Activated CD4-positive, alpha-beta T cell treated with anti-CD3 and anti-CD28 coated beads, Interleukin-2, Interleukin-6, amounts not matched to agents 100 ng/mL and 50 ng/mL, durations not matched to agents 16 hours and 8 hours (primary cell): ENCODE measurements at regions not wholly inside any gene's neighbourhood (a gene's known extent, or its start where the extent isn't known, plus 50 kb on each side); places are given as distances from the start of the nearest gene placed in this dataset.

Experiments
- DNase-seq: peaks from one replicate; pipeline ENCODE4 v3.0.0-alpha.2; 2020

- DNase-seq, result no peak
Measured at GRCh38 chr2:114139542-114139941, 249.7 kb downstream of the ACTR3 start.

GRCh38 chr2:114156366-114157056, 266.6 kb downstream of the ACTR3 start:
- no peak for DNase-seq

DNA sequence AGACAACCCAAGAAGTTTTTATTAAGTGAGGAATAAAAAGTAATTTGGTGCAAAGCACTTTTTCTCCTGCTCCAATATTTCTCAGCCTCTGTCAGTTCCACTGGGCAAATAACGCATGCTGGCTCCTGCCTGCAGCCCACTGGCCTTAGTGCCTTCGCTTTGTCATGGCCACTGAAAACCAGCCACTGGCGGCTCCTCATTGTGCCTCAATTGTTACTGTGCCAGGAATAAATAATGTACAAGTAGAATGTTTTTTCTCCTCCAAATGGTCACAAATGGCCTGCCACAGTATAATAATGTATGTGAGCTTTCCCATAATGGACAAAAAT, 267.1 kb downstream of the ACTR3 start:
- DNase-seq, result no peak

GRCh38 chr2:114160263-114160981, 270.5 kb downstream of the ACTR3 start:
- DNase-seq, result no peak

DNA sequence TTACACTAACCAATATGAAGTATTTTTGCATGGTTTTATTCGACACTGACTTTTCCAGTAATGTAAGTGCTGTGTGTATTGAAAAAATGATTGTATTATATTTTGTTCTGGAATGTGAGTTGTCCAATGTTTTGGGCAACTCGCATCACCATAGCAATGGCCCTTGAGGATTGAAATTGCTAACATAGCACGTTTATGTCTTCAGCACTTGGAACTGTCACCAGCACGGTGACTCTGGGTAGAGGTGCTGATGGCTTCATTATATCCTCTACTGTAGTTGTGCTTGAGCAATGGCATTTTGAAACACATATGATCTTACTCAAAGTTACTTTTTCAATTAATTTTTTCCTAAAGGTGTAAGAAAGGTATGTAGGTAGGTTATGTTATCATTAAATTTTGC, 271.5 kb downstream of the ACTR3 start:
- DNase-seq, result no peak

DNA sequence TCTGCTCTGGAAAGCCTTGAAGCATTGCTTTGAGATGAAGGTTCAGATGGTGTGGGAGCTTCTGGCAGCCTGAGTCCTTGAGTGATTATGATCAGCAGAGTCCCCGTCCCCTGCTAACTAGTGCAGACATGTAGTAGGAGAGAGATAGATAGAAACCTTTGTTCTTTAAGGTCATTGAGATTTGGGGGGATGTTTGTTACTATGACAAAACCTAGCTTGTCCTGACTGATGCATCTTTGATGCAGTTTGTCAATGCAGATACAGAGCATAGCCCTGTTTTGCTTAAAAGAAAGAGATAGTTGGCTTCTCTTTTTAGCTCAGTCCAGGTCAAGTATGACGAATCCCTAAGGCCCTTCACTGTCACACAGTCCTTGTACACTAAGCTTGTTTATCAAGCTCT, 274.6 kb upstream of the DPP10 start:
- DNase-seq, result no peak

DNA sequence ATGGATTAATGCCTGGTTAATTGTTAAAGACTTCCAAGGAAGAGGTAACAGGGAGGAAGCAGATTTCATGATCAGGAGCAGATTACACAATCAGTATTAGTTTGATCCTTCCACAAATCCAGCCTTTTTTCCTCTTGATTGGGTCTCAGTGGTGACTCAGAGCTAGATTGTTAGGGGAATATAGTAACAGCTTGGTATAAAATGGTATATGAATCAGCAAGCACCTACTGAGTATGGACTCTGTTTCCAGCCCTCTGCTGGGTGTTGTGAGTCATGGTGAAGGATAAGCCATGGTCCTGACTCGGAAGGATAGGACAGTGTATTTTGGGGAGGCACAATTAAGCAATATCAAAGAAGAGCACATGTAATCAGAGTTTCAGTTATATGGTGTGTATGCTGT, 272.4 kb upstream of the DPP10 start:
- DNase-seq, result no peak

DNA sequence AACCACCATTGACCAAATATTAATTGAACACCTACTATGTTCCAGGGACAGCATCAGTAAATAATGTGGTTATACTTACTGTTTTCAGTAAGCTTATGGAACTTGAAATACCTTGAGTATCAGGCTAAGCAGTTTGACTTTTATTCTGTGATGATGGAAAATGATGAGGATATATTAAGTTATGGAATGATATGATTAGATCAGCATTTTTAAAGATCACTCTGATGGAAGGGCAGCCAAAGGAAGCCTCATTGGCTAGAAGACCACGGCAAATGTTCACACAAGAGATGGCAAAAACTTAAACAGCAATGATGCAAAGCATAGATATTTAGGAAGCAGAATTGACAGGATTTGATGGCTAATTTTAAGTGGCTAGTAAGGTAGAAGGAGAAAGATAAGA, 266.9 kb upstream of the DPP10 start:
- DNase-seq, result no peak

GRCh38 chr2:114185501-114185900, 256.9 kb upstream of the DPP10 start:
- no peak for DNase-seq

- DNase-seq, result no peak
Measured at GRCh38 chr2:114192362-114192761, 250.1 kb upstream of the DPP10 start.

GRCh38 chr2:114201781-114202180, 240.7 kb upstream of the DPP10 start:
- DNase-seq, result no peak

GRCh38 chr2:114203679-114204078, 238.8 kb upstream of the DPP10 start:
- DNase-seq, result no peak

- DNase-seq, result no peak
Measured at GRCh38 chr2:114213808-114214207, 228.6 kb upstream of the DPP10 start.

GRCh38 chr2:114218383-114218782, 224.1 kb upstream of the DPP10 start:
- no peak for DNase-seq

DNA sequence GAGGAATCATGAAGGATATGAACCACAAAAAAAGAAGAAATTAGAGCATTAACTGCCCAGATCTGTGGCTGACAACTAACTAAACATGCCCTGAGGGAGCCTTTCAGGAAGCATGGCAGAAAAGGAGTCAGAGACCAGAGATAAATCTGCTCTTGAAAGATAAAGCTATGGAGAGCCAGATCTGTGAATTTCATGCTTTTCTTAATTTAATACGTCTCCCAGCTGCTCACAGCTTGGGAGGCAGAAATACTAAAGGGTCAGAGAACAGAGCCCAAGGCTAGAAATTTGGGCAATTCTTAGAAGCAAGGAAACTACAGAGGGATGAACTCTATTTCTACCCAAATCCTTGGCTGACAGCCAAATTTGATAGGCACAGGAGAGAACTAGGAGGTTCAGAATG, 223.0 kb upstream of the DPP10 start:
- DNase-seq, result no peak

- no peak for DNase-seq
Measured at GRCh38 chr2:114222344-114222743, 220.1 kb upstream of the DPP10 start.

GRCh38 chr2:114231921-114232320, 210.5 kb upstream of the DPP10 start:
- DNase-seq, result no peak

GRCh38 chr2:114237331-114237730, 205.1 kb upstream of the DPP10 start:
- DNase-seq, result no peak

- no peak for DNase-seq
Measured at GRCh38 chr2:114238910-114239559, 203.4 kb upstream of the DPP10 start.

DNA sequence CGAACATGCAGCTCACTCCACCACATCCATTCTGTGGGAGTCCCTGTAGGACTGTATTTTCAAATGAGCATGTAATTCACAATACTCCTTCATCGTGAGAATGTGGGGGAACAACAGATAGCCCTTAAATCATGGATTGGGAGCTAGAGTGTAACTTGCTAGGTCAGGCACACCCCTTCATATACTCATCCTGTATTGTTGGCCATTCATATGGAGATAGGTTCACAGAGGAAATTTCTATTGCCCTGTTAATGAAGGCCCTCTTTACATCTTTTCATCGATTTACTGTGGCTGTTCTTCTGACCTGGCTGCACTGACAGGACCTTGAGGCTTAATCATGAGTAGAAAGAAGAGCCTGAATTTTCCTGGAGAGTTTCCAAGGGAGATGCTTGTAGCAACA, 193.8 kb upstream of the DPP10 start:
- no peak for DNase-seq

GRCh38 chr2:114252713-114253112, 189.7 kb upstream of the DPP10 start:
- no peak for DNase-seq

GRCh38 chr2:114254875-114255274, 187.6 kb upstream of the DPP10 start:
- DNase-seq, result no peak

- DNase-seq, result no peak
Measured at GRCh38 chr2:114259389-114259788, 183.1 kb upstream of the DPP10 start.

DNA sequence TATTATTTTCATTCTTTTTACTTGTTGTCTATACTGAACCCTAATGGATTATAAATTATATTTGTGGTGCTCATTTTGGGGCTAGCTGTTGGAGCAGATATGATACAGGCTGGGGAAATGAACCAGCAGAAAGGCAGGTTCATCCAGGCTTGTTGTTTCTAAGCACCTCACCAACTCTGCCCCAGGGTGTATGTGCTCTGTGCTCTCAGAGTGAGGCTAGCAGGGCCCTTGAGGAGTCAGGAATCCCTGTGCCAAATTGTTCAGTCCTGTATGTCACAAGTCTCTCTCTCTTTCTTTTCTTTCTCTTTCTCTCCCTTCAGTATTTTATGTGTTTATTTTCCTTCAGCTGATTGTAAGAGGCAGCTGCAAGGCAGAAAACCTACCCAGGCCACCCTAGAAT, 181.1 kb upstream of the DPP10 start:
- no peak for DNase-seq

DNA sequence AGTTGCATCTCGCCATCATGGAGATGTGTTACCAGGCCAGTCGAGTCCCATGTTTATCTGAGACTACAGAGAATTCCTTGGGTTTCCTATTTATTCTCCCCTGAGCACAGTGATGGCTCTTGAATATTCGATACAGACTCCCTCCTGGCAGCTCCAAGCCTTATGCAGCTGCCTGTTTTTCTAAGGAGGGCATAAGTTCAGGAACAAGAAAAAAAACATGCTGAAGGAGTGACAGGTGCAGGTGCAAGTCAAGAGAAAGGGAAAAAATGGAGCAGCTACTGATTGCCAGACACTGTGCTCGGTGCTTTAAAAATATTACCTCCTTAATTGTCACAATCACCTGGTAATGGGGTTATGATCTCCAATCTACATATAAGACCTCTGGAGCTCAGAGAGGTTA, 177.2 kb upstream of the DPP10 start:
- DNase-seq, result no peak
